ENCODE measurements at regions not wholly inside any gene's neighbourhood (a gene's known extent, or its start where the extent isn't known, plus 50 kb on each side); places are given as distances from the start of the nearest gene placed in this dataset.

GRCh38 chr15:49712846-49713450, 92.1 kb downstream of the DTWD1 start:
- Histone ChIP-seq H3K27me3 (no peaks in the 10 kb centered on the region), H3K27ac (peak overlapping the region in 1 of 12 donors; percentile 30), H3K4me1 (peaks cover 0 to 39% (median 0%) of the 10 kb centered on the region in 12 donors), H3K4me3 (no peak overlapping the region), H3K36me3 (no peaks in the 10 kb centered on the region), H3K9me3 (peaks cover 0 to 34% (median 23%) of the 10 kb centered on the region in 12 donors)
- ATAC-seq (no peak), DNase-seq (no peak)
- TF ChIP-seq POLR2A (IDR thresholded peaks at IDR 0.05) = no peak
- no peak for TF ChIP-seq CTCF (IDR thresholded peaks at IDR 0.05)
- 88 to 93% (median 90%) methylated on average over 2 of the region's 2 CpGs for WGBS, 4 donors
- intact Hi-C loops (cut with DNase I) = no loop called here

- H3K27ac ChIP-seq = no peak overlapping the region
- no peak for DNase-seq
- TF ChIP-seq CTCF (IDR thresholded peaks at IDR 0.05) (no peak), POLR2A (IDR thresholded peaks at IDR 0.05) (no peak)
- no peak for ATAC-seq
- intact Hi-C loops (cut with DNase I) = no loop called here
- peaks cover 0 to 56% (median 0%) of the 10 kb centered on the region in 12 donors for H3K4me1 ChIP-seq
- peaks cover 0 to 13% (median 3%) of the 10 kb centered on the region in 12 donors for H3K9me3 ChIP-seq
- no peaks in the 10 kb centered on the region for H3K27me3 ChIP-seq
- H3K36me3 ChIP-seq = no peaks in the 10 kb centered on the region
- 89 to 100% (median 94%) methylated on average over 1 of the region's 1 CpG for WGBS, 4 donors
- no peak overlapping the region for H3K4me3 ChIP-seq
Observed at GRCh38 chr15:49715211-49715610, 94.4 kb downstream of the DTWD1 start.

- DNase-seq (no peak), ATAC-seq (no peak)
- Histone ChIP-seq H3K36me3 (no peaks in the 10 kb centered on the region), H3K4me1 (peaks cover 0 to 58% (median 0%) of the 10 kb centered on the region in 12 donors), H3K27me3 (no peaks in the 10 kb centered on the region), H3K9me3 (peaks cover 0 to 8% (median 0%) of the 10 kb centered on the region in 12 donors), H3K27ac (no peak overlapping the region), H3K4me3 (no peak overlapping the region)
- no peak for TF ChIP-seq CTCF (IDR thresholded peaks at IDR 0.05)
- TF ChIP-seq POLR2A (IDR thresholded peaks at IDR 0.05) = no peak
- intact Hi-C loops (cut with DNase I) = no loop called here
- WGBS, 4 donors = 87 to 94% (median 92%) methylated on average over 4 to 5 of the region's 5 CpGs
Observed at GRCh38 chr15:49715701-49716100, 94.9 kb downstream of the DTWD1 start.

GRCh38 chr15:49718234-49718633, 97.4 kb downstream of the DTWD1 start:
- Histone ChIP-seq H3K4me3 (no peak overlapping the region), H3K27ac (peak overlapping the region in 11 of 12 donors; percentile 2 to 82 (median 47)), H3K27me3 (no peaks in the 10 kb centered on the region), H3K36me3 (no peaks in the 10 kb centered on the region), H3K4me1 (peaks cover 0 to 55% (median 0%) of the 10 kb centered on the region in 12 donors), H3K9me3 (no peaks in the 10 kb centered on the region)
- intact Hi-C loops (cut with DNase I) = no loop called here
- no peak for DNase-seq
- WGBS, 4 donors = 58 to 74% (median 67%) methylated on average over 2 of the region's 2 CpGs
- TF ChIP-seq CTCF (IDR thresholded peaks at IDR 0.05) (no peak), POLR2A (IDR thresholded peaks at IDR 0.05) (no peak)
- peak in 1 of 4 donors; percentile 59 for ATAC-seq

Data from heart left ventricle (tissue), 16 donors.